ENCODE measurements at regions not wholly inside any gene's neighbourhood (a gene's known extent, or its start where the extent isn't known, plus 50 kb on each side); places are given as distances from the start of the nearest gene placed in this dataset.
"Not testable (repeated sequence)": the region's sequence is repeated elsewhere in the genome, so short reads cannot be mapped to it uniquely, and the experiment has no call there.

DNA sequence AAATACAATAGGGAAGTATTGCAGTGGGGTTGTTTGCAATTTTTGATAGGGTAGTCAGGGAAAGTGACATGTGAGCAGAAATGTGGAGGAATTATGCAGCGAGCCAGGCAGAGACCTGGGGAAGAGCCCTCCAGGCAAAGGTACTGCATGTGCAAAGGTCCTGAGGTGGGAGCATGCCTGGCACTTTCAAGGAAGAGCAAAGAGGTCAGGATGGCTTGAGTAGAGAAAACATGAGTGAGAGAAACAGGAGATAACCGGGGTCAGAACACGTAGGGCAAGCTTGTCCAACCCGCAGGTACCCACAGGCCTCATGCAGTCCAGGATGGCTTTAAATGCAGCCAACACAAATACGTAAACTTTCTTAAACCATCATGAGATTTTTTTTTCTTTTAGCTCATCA is 71.0 kb downstream of the COQ2 start:
- DNase-seq = no peak

DNA sequence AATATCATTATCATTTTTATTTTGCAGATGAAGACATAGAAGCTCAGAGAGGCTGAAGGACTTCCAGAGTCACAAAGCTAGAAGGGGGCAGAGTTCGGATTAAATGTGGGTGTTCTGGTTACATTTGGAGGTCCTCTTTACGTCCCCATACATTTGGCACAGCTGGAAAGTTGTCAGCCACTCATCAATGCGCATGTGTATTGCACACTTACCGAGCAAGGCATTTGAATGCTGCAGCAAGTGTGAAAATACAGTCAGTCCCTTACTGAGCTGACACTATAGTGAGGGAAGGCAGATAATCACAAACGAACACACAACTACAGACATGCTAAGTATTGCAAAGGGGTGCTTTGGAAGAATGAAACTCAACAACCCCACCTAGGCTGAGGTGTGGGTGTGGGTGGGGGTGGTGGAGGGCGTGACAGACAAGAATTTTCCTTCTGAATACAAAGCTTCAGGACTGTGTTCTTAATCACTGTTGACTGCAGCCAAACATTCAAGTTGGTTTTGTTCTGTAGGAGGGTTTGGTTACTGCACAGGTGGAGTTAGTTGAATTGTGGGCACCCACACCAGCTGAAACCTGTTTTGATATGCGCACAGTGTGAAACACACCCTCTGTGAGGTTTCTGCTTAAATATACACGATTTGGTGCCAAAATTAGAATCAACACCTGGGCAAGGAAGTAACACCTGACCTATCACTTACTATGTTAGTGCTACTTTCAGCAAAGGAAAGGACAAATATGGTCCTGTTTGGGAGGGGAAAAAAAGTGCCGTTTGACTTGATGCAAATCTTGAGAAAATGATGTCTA is 72.4 kb downstream of the COQ2 start:
- DNase-seq = peak; percentile 60

DNA sequence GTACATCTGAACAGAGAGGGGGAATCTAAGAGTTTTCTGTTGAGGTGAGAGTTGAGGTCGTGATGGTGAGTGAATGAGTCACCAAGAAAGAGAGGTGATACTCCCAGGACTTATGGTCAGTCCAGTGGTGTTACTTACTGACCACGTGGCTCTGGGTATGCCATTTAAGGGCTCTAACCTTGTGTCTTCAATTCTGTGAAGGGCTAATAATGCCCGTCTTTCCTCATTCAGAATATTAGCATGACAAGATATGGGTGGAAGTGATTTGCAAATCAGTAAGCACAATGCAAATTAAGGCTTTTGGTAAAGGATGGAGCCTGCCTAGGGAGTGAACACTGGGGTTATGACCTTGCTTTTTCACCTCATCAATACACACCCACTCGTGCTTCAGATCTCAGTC is 75.2 kb downstream of the COQ2 start:
- no peak for DNase-seq

GRCh38 chr4:83208371-83209365 is 75.9 kb downstream of the COQ2 start:
- DNase-seq = no peak

GRCh38 chr4:83207497-83208101 is 77.0 kb downstream of the COQ2 start:
- no peak for DNase-seq

GRCh38 chr4:83205760-83206159 is 78.8 kb downstream of the COQ2 start:
- DNase-seq = no peak

DNA sequence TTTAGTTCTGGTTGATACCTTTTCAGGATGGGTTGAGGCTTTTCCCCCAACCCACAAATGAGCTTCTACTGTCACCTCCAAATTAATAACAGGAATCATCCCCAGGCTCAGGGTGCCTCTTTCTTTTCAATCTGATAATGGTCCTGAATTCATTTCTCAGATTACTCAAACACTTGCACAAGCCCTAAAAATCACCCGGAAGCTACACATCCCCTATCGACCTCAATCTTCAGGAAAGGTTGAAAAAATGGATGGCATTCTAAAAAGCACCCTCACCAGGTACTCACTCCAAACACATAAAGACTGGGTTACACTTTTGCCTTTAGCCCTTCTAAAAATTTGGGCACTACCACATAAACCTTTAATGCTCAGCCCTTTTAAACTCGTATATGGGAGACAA is 79.9 kb downstream of the COQ2 start:
- no peak for DNase-seq

- no peak for DNase-seq
These were observed 82.8 kb downstream of the COQ2 start for GRCh38 chr4:83201761-83202160.

DNA sequence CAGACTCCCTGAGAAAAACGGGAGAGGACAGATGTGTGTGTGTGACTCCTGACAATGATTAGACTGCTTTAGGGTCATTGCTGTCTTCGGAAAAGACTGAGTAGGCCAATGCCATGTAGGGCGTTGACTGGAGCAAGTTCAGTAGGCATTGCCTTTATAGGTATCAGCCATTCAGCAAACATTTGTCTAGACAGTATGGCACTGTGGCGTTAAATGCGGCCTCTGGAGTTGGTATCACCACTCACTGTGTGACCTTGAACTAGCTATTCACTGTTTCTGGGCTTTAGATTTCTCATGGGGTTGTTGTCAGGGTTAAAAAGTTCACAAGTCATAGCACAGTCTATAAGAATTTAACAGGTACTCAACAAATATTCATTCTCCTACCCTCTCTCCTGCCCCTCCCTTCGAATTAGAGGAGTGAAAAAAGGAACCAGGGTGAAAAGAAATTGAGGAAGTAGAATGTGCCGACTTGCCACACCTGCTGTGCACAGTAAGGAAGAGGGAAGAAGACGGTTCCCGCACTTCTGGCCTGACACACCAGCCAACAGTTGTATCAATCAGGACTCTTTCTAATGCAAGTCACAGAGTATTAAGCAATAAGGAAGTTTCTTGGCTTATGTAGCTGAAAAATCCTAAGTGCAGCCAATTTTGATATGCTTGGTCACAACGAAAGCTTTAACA is 83.2 kb upstream of the PLAC8 start:
- no peak for DNase-seq

- no peak for DNase-seq
These were observed 82.4 kb upstream of the PLAC8 start for GRCh38 chr4:83196921-83197320.

DNA sequence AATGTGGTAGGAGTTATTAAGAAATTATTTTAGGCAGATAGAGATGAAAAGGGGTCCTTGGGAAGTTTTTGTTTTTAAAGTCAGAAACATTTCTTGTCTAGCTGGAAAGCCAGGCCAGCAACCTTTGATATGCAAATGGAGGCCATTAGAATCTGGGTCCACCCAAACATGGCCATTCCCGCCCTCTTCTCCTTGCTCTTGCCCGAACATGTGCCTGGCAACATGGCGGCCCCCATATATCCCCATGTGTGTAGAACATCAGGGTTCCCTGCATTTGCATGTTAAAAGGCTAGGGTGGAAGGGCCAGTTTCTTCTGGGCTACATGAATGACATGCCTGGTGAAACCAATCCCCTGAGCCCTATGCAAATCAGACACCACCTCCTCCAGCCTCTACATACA is 80.7 kb upstream of the PLAC8 start:
- DNase-seq = no peak

GRCh38 chr4:83194588-83194987 is 80.1 kb upstream of the PLAC8 start:
- not testable (repeated sequence) for DNase-seq

GRCh38 chr4:83192634-83193033 is 78.1 kb upstream of the PLAC8 start:
- DNase-seq = no peak

DNA sequence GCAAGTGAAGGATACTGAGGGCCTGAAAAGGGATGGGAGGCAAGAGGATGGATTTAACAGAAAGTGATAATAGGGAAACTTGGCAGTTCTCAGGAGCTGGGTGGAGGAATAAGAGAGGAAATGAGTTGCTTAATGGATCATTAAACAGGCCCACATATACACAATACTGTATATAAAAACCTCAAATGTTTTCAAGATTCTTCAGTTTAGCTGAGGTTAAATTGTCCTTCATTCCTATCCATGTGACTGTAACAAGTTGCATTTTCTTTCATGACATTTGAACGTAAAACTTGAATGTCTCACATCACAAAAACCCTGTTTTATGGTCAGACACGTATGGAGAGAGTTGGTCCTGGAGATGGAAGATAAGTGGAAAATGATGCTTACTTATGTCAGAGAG is 76.5 kb upstream of the PLAC8 start:
- no peak for DNase-seq

DNA sequence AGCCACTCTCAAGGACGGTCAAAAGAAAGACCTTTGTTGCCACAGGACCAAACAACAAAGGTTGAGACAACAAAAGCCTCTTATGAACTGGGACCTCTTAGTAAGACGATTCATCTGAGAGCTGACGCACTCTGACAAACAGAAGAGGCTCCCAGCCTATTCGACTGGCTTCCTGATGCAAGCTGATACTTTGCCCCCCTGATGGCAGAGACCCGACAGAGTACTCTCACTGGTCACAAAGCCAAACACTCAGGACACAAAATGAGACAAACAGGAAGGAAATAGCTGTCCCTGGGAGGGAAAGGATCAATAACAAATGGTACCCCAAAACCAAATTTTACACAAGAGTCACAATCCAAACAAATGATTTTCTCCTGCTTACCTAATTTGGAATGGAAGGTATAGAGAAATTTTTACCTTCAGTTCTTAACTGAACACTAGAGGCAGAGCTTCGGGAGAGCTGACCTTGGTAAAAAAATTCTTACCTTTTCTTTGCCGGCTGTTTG is 75.2 kb upstream of the PLAC8 start:
- no peak for DNase-seq

GRCh38 chr4:83180431-83180968 is 66.0 kb upstream of the PLAC8 start:
- DNase-seq = no peak

DNA sequence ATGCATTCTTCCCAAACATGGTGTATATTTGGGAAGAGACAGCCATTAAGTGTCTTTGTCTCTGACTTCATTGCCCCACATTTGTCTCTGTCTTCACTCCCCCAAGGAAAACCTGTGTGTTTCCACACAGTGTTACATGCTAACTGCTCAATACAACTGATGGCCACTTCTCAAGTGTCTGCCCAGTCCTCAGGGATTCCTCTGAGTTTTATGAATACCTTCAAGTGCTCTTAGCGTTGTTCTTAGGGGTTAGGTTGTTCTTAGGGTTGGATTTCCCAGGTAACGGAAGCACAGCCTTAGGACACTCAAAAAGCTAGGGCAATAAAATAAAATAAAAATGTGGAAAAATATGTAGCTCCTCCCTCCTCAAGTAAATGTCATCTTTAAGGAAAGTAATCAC is 64.7 kb upstream of the PLAC8 start:
- DNase-seq = no peak

GRCh38 chr4:83178029-83178428 is 63.5 kb upstream of the PLAC8 start:
- DNase-seq = no peak

DNA sequence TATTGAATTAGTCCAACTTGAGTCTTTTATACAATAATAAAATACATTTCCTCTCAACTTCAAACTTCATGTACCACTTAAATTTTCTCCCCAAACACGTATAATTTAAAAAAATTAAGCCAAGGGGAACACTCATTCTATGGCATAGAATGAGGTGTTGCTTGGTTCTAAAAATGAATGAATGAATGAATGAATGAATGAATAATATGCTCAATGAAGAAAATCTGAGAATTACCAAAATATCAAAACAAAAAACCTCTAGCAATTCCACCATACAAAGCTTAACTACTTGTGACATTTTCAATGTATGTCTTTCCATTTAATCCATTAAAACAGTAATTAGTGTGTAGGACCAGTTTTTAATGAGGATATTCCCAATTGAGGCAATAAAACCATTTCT is 62.7 kb upstream of the PLAC8 start:
- no peak for DNase-seq

DNA sequence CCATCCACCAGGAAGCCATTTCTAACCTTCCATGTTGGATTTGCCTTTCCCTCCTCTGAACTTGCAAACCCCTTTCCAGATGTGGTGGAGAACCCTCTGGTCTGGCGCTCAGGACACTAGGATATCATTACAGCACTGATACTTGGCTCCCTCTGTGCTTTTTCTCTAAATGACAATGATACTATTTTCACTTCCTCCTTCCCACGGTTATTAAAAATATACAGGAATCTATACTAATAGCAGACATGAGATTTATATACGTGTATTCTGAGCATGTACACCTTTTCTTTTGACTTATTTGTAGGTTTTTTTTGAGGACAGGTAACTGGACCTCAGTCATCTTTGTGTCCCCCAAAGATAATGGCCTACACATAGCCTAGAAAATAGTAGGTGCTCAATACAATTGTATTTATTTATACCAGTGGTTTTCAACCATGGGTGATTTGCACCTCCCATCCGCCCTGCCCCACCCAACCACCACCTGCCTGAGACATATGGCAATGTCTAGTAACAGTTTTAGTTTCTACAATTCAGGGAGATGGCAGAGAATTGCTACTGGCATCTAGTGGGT is 60.4 kb upstream of the PLAC8 start:
- DNase-seq = no peak

- DNase-seq = no peak
These were observed 57.8 kb upstream of the PLAC8 start for GRCh38 chr4:83172371-83172770.

GRCh38 chr4:83171436-83172039 is 57.0 kb upstream of the PLAC8 start:
- no peak for DNase-seq
